CD14-positive monocyte (primary cell): ENCODE measurements at regions not wholly inside any gene's neighbourhood (a gene's known extent, or its start where the extent isn't known, plus 50 kb on each side); places are given as distances from the start of the nearest gene placed in this dataset.

Experiments
- DNase-seq, 3 donors: peaks; one replicate each; pipeline ENCODE4 v3.0.0-alpha.2; 2011 to 2022
- H2AFZ ChIP-seq: 2 replicates; pipeline ENCODE4 v1.6.0; 2012; ENCODE audit warnings: mild to moderate bottlenecking, low read depth, low read length, inconsistent platforms; ENCODE audit not compliant: insufficient read depth, poor library complexity, severe bottlenecking
- H3K27ac ChIP-seq, 2 donors: 1 replicate in 1 of 2; 2 replicates in 1 of 2; pipeline ENCODE4 v1.5.1; 2012 to 2013; ENCODE audit warnings: low read length in 2 of 2, control low read depth in 1 of 2, inconsistent platforms in 1 of 2, low read depth in 1 of 2, mild to moderate bottlenecking in 1 of 2
- H3K27me3 ChIP-seq, 2 donors: one replicate each; pipeline versions ENCODE4 v1.6.0 to v1.6.1; 2011 to 2013; ENCODE audit warnings: low read length in 2 of 2; ENCODE audit not compliant: control insufficient read depth in 2 of 2, insufficient read depth in 2 of 2
- H3K36me3 ChIP-seq, 2 donors: replicated peaks in 1 of 2; 1 replicate in 1 of 2; 2 replicates in 1 of 2; pipeline versions ENCODE4 v1.5.1 to v1.6.1; 2012 to 2013; ENCODE audit warnings: low read length in 2 of 2, control low read depth in 1 of 2, inconsistent platforms in 1 of 2, mild to moderate bottlenecking in 1 of 2; ENCODE audit not compliant: insufficient read depth in 2 of 2, control insufficient read depth in 1 of 2
- H3K4me1 ChIP-seq, 2 donors: 1 replicate in 1 of 2; 2 replicates in 1 of 2; pipeline versions ENCODE4 v1.5.1 to v1.6.1; 2012 to 2013; ENCODE audit warnings: low read length in 2 of 2, control low read depth in 1 of 2, inconsistent platforms in 1 of 2, mild to moderate bottlenecking in 1 of 2, moderate library complexity in 1 of 2; ENCODE audit not compliant: insufficient read depth in 2 of 2, control insufficient read depth in 1 of 2
- H3K4me2 ChIP-seq: replicated peaks from 2 replicates; pipeline ENCODE3; 2012; ENCODE audit warnings: low read length, moderate library complexity, mild to moderate bottlenecking; ENCODE audit not compliant: poor library complexity, severe bottlenecking; ENCODE audit errors: extremely low read depth
- H3K4me3 ChIP-seq, 3 experiments: fragments of 200-600 bp in 1 of 3; sonication (generic) in 1 of 3; replicated peaks in 1 of 3; 1 replicate in 2 of 3; 2 replicates in 1 of 3; pipeline ENCODE4 v1.5.1; 2011 to 2013; ENCODE audit warnings: low read length in 3 of 3, mild to moderate bottlenecking in 3 of 3, control low read depth in 2 of 3, low read depth in 2 of 3, inconsistent platforms in 1 of 3, moderate library complexity in 1 of 3
- H3K79me2 ChIP-seq: 2 replicates; pipeline ENCODE4 v1.6.0; 2012; ENCODE audit warnings: mild to moderate bottlenecking, control low read depth, inconsistent platforms, low read length, moderate library complexity; ENCODE audit not compliant: insufficient read depth
- H3K9ac ChIP-seq: 2 replicates; pipeline ENCODE4 v1.6.0; 2017; ENCODE audit warnings: low read length, mild to moderate bottlenecking; ENCODE audit not compliant: insufficient read depth, poor library complexity, severe bottlenecking
- H3K9me3 ChIP-seq, 2 donors: replicated peaks in 1 of 2; 1 replicate in 1 of 2; 2 replicates in 1 of 2; pipeline versions ENCODE4 v1.5.1 to v1.6.1; 2012 to 2013; ENCODE audit warnings: low read length in 2 of 2, control low read depth in 1 of 2; ENCODE audit not compliant: control insufficient read depth in 1 of 2, insufficient read depth in 1 of 2
- H4K20me1 ChIP-seq: 2 replicates; pipeline ENCODE4 v1.6.0; 2012; ENCODE audit warnings: mild to moderate bottlenecking, low read length, control low read depth, moderate library complexity; ENCODE audit not compliant: insufficient read depth
- H3K27ac Mint-ChIP-seq, 7 donors: one replicate each; pipeline ENCODE4 v1.8.0; 2020; ENCODE audit warnings: mild to moderate bottlenecking in 7 of 7, mixed read lengths in 7 of 7, moderate library complexity in 6 of 7, inconsistent platforms in 2 of 7
- H3K27me3 Mint-ChIP-seq, 3 donors: one replicate each; pipeline ENCODE4 v1.8.0; 2021 to 2022; ENCODE audit warnings: low read depth in 3 of 3, mild to moderate bottlenecking in 3 of 3, mixed read lengths in 3 of 3, moderate library complexity in 3 of 3, inconsistent platforms in 1 of 3
- H3K36me3 Mint-ChIP-seq, 2 donors: one replicate each; pipeline ENCODE4 v1.8.0; 2020; ENCODE audit warnings: mixed read lengths in 2 of 2, inconsistent platforms in 1 of 2, mild to moderate bottlenecking in 1 of 2
- H3K4me1 Mint-ChIP-seq: one replicate; pipeline ENCODE4 v1.8.0; 2020; ENCODE audit warnings: mild to moderate bottlenecking, mixed read lengths
- H3K4me3 Mint-ChIP-seq, 2 donors: one replicate each; pipeline ENCODE4 v1.8.0; 2020; ENCODE audit warnings: mild to moderate bottlenecking in 2 of 2, mixed read lengths in 2 of 2, moderate library complexity in 1 of 2
- H3K9me3 Mint-ChIP-seq, 7 donors: one replicate each; pipeline ENCODE4 v1.8.0; 2020 to 2022; ENCODE audit warnings: mixed read lengths in 7 of 7, mild to moderate bottlenecking in 6 of 7, moderate library complexity in 6 of 7, inconsistent platforms in 2 of 7
- CTCF ChIP-seq: fragments of 200-600 bp; IDR thresholded peaks from one replicate; pipeline ENCODE4 v1.8.0; 2022; ENCODE audit warnings: antibody characterized with exemption, mild to moderate bottlenecking
- WGBS: methylation state at CpG from one replicate; pipeline ENCODE4 v1.1.5; 2013; ENCODE audit warnings: missing lambda C conversion rate; ENCODE audit not compliant: insufficient coverage; 5-methylcytosine and 5-hydroxymethylcytosine counted together
- intact Hi-C, 2 donors: fragments of 100-400 bp; cut with micrococcal nuclease; formaldehyde crosslinking; loops; one replicate each; pipeline versions ENCODE4 v1.15.0 to v1.15.1; 2023

GRCh38 chr10:78648256-78648860 lies 420.4 kb upstream of the ZMIZ1 start:
- Histone ChIP-seq H2AFZ (no peak overlapping the region), H4K20me1 (no peaks in the 10 kb centered on the region), H3K4me2 (no peak overlapping the region), H3K4me3 (no peak overlapping the region), H3K9ac (no peak overlapping the region), H3K27me3 (no peaks in the 10 kb centered on the region), H3K4me1 (no peaks in the 10 kb centered on the region), H3K36me3 (no peaks in the 10 kb centered on the region), H3K9me3 (no peaks in the 10 kb centered on the region), H3K27ac (no peak overlapping the region), H3K79me2 (no peaks in the 10 kb centered on the region)
- H3K9me3 Mint-ChIP-seq: peaks cover 0 to 7% (median 0%) of the 10 kb centered on the region in 7 donors
- intact Hi-C loops: no loop called here
- no peak overlapping the region for H3K4me3 Mint-ChIP-seq
- TF ChIP-seq CTCF: no peak
- H3K27ac Mint-ChIP-seq: peak overlapping the region in 1 of 7 donors; percentile 65
- no peaks in the 10 kb centered on the region for H3K4me1 Mint-ChIP-seq
- no CpG with 5 or more reads among the region's 4 CpGs for WGBS
- no peak for DNase-seq
- H3K27me3 Mint-ChIP-seq: peaks cover 0 to 6% (median 5%) of the 10 kb centered on the region in 3 donors
- no peaks in the 10 kb centered on the region for H3K36me3 Mint-ChIP-seq

GRCh38 chr10:78649429-78649828 lies 419.3 kb upstream of the ZMIZ1 start:
- Mint-ChIP-seq H3K27me3 (peaks cover 0 to 10% (median 7%) of the 10 kb centered on the region in 3 donors), H3K4me1 (no peaks in the 10 kb centered on the region), H3K27ac (no peak overlapping the region), H3K36me3 (no peaks in the 10 kb centered on the region), H3K4me3 (no peak overlapping the region), H3K9me3 (peaks cover 0 to 7% (median 0%) of the 10 kb centered on the region in 7 donors)
- Histone ChIP-seq H3K4me3 (no peak overlapping the region), H3K4me1 (no peaks in the 10 kb centered on the region), H2AFZ (no peak overlapping the region), H3K79me2 (no peaks in the 10 kb centered on the region), H3K27ac (no peak overlapping the region), H4K20me1 (no peaks in the 10 kb centered on the region), H3K4me2 (no peak overlapping the region), H3K9me3 (no peaks in the 10 kb centered on the region), H3K9ac (no peak overlapping the region), H3K27me3 (peaks cover 0 to 2% of the 10 kb centered on the region in 2 donors), H3K36me3 (no peaks in the 10 kb centered on the region)
- WGBS: 93% methylated on average over 1 of the region's 2 CpGs
- no peak for DNase-seq
- intact Hi-C loops: no loop called here
- TF ChIP-seq CTCF: no peak
